Tibial nerve (tissue), 4 donors: ENCODE measurements at regions not wholly inside any gene's neighbourhood (a gene's known extent, or its start where the extent isn't known, plus 50 kb on each side); places are given as distances from the start of the nearest gene placed in this dataset.

Experiments used
- DNase-seq, 2 donors: peaks; one replicate each; pipeline ENCODE4 v3.0.0-alpha.2; 2019; ENCODE audit warnings: low spot score in 2 of 2
- H3K27ac ChIP-seq, 4 donors: fragments of 200-600 bp; sonication (generic) in 3 of 4; one replicate each; pipeline ENCODE4 v1.5.1; 2017 to 2019; ENCODE audit warnings: mild to moderate bottlenecking in 1 of 4
- H3K27me3 ChIP-seq, 2 donors: fragments of 200-600 bp; sonication (generic) in 1 of 2; one replicate each; pipeline versions ENCODE4 v1.5.1 to v1.6.0; 2017 to 2019
- H3K36me3 ChIP-seq, 3 donors: fragments of 200-600 bp; sonication (generic); one replicate each; pipeline ENCODE4 v1.5.1; 2018 to 2019
- H3K4me1 ChIP-seq, 4 donors: fragments of 200-600 bp; sonication (generic) in 3 of 4; one replicate each; pipeline ENCODE4 v1.5.1; 2017 to 2019
- H3K4me3 ChIP-seq, 4 donors: fragments of 200-600 bp; sonication (generic) in 3 of 4; one replicate each; pipeline ENCODE4 v1.5.1; 2017 to 2019; ENCODE audit warnings: mild to moderate bottlenecking in 1 of 4, moderate library complexity in 1 of 4
- H3K9me3 ChIP-seq, 4 donors: fragments of 200-600 bp; sonication (generic) in 3 of 4; one replicate each; pipeline ENCODE4 v1.5.1; 2017 to 2019
- EP300 ChIP-seq, 2 donors: sonication (generic); formaldehyde crosslinking; IDR thresholded peaks; one replicate each; pipeline ENCODE4 v1.6.1; 2017; ENCODE audit warnings: antibody characterized with exemption in 2 of 2, mild to moderate bottlenecking in 1 of 2
- POLR2A ChIP-seq, 2 donors: fragments of 450-650 bp; IDR thresholded peaks; one replicate each; pipeline ENCODE4 v1.6.1; 2017; ENCODE audit warnings: antibody characterized with exemption in 2 of 2, mild to moderate bottlenecking in 2 of 2, moderate library complexity in 2 of 2
- WGBS, 2 donors: methylation state at CpG; one replicate each; pipeline ENCODE4 v1.1.5; 2018; 5-methylcytosine and 5-hydroxymethylcytosine counted together
- TF ChIP-seq, protein P1 (sequence below), 5 experiments: fragments of 200-600 bp in 3 of 5; fragments of 450-650 bp in 2 of 5; sonication (generic) in 3 of 5; IDR thresholded peaks; one replicate each; pipeline ENCODE4 v1.5.1; 2016 to 2019; ENCODE audit warnings: antibody characterized with exemption in 5 of 5, mild to moderate bottlenecking in 3 of 5, moderate library complexity in 2 of 5

GRCh38 chr1:188251036-188251435 is 1422.3 kb downstream of the PLA2G4A start:
- Histone ChIP-seq H3K36me3 (no peaks in the 10 kb centered on the region), H3K4me3 (no peak overlapping the region), H3K27ac (no peak overlapping the region), H3K4me1 (no peaks in the 10 kb centered on the region), H3K9me3 (peaks cover 0 to 8% (median 0%) of the 10 kb centered on the region in 4 donors), H3K27me3 (no peaks in the 10 kb centered on the region)
- DNase-seq, result no peak
- 88 to 89% methylated on average over 1 of the region's 1 CpG for WGBS, 2 donors
- TF ChIP-seq, protein P1, sequence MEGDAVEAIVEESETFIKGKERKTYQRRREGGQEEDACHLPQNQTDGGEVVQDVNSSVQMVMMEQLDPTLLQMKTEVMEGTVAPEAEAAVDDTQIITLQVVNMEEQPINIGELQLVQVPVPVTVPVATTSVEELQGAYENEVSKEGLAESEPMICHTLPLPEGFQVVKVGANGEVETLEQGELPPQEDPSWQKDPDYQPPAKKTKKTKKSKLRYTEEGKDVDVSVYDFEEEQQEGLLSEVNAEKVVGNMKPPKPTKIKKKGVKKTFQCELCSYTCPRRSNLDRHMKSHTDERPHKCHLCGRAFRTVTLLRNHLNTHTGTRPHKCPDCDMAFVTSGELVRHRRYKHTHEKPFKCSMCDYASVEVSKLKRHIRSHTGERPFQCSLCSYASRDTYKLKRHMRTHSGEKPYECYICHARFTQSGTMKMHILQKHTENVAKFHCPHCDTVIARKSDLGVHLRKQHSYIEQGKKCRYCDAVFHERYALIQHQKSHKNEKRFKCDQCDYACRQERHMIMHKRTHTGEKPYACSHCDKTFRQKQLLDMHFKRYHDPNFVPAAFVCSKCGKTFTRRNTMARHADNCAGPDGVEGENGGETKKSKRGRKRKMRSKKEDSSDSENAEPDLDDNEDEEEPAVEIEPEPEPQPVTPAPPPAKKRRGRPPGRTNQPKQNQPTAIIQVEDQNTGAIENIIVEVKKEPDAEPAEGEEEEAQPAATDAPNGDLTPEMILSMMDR (IDR thresholded peaks at IDR 0.05), result no peak
- no peak for TF ChIP-seq EP300 (IDR thresholded peaks at IDR 0.05)
- no peak for TF ChIP-seq POLR2A (IDR thresholded peaks at IDR 0.05)

DNA sequence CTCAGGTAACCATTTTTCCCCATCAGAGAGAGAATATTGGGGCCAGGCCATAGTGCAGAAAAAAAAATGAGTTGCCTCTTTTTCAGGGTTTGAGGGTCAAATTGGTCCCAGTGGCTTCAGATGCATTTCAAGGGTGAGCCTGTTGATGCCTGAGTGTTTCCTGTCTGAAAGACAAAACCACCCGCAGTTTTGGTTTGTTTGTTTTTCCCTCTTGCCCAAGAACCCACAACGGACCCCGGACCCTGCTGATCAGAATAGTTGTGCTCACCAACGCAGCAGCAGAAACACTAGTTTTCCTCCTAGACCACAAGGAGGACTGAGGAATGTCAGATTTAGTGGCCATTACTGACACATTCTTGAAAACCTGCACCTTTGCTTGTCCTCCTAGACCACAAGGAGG is 1433.1 kb downstream of the PLA2G4A start:
- H3K36me3 ChIP-seq, result no peaks in the 10 kb centered on the region
- WGBS, 2 donors, result 80 to 91% methylated on average over 4 of the region's 4 CpGs
- no peak for TF ChIP-seq EP300 (IDR thresholded peaks at IDR 0.05)
- TF ChIP-seq, protein P1 (IDR thresholded peaks at IDR 0.05), result no peak
- H3K4me3 ChIP-seq, result no peak overlapping the region
- no peak overlapping the region for H3K27ac ChIP-seq
- no peak for DNase-seq
- H3K9me3 ChIP-seq, result peaks cover 0 to 22% (median 2%) of the 10 kb centered on the region in 4 donors
- H3K4me1 ChIP-seq, result no peaks in the 10 kb centered on the region
- H3K27me3 ChIP-seq, result no peaks in the 10 kb centered on the region

- 87 to 100% methylated on average over 1 of the region's 1 CpG for WGBS, 2 donors
- H3K36me3 ChIP-seq, result no peaks in the 10 kb centered on the region
- no peaks in the 10 kb centered on the region for H3K4me1 ChIP-seq
- TF ChIP-seq POLR2A (IDR thresholded peaks at IDR 0.05) (no peak), EP300 (IDR thresholded peaks at IDR 0.05) (no peak)
- H3K9me3 ChIP-seq, result no peaks in the 10 kb centered on the region
- no peaks in the 10 kb centered on the region for H3K27me3 ChIP-seq
- H3K27ac ChIP-seq, result no peak overlapping the region
- DNase-seq, result no peak
- no peak overlapping the region for H3K4me3 ChIP-seq
These were observed 1441.2 kb downstream of the PLA2G4A start for GRCh38 chr1:188269956-188270355.

DNA sequence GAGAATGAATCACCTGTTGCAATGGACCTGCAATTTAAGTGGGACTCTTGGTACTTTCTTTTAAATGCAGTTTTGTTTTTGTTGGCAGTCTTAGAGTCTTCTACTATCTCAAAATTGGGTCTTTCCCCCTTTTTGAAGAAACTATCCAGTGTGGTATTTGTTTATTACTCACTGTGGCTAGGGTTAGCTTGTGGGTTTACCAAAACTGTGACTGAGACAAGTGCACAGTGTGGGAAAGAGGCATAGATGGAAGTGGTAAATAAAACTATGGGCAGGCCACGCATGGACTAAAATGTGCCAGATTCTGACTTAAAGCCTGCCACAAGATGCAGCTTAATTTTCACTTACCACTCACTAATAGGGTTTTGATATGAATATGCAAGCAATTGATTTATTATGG is 1441.7 kb downstream of the PLA2G4A start:
- Histone ChIP-seq H3K27ac (no peak overlapping the region), H3K9me3 (no peaks in the 10 kb centered on the region), H3K4me3 (no peak overlapping the region), H3K36me3 (no peaks in the 10 kb centered on the region), H3K27me3 (no peaks in the 10 kb centered on the region), H3K4me1 (no peaks in the 10 kb centered on the region)
- TF ChIP-seq POLR2A (IDR thresholded peaks at IDR 0.05), result no peak
- no peak for TF ChIP-seq EP300 (IDR thresholded peaks at IDR 0.05)
- TF ChIP-seq, protein P1 (IDR thresholded peaks at IDR 0.05), result no peak
- WGBS, 2 donors, result 93 to 100% methylated on average over 1 of the region's 1 CpG
- no peak for DNase-seq

- TF ChIP-seq EP300 (IDR thresholded peaks at IDR 0.05) (no peak), POLR2A (IDR thresholded peaks at IDR 0.05) (no peak)
- TF ChIP-seq, protein P1 (IDR thresholded peaks at IDR 0.05), result no peak
- H3K36me3 ChIP-seq, result no peaks in the 10 kb centered on the region
- no peaks in the 10 kb centered on the region for H3K4me1 ChIP-seq
- H3K27me3 ChIP-seq, result no peaks in the 10 kb centered on the region
- no peaks in the 10 kb centered on the region for H3K9me3 ChIP-seq
- WGBS, 2 donors, result 96 to 97% methylated on average over 1 of the region's 1 CpG
- DNase-seq, result no peak
- no peak overlapping the region for H3K4me3 ChIP-seq
- H3K27ac ChIP-seq, result no peak overlapping the region
These were observed 1449.0 kb downstream of the PLA2G4A start for GRCh38 chr1:188277771-188278170.

- Histone ChIP-seq H3K27ac (no peak overlapping the region), H3K9me3 (no peaks in the 10 kb centered on the region), H3K27me3 (no peaks in the 10 kb centered on the region), H3K4me3 (no peak overlapping the region), H3K36me3 (no peaks in the 10 kb centered on the region), H3K4me1 (no peaks in the 10 kb centered on the region)
- TF ChIP-seq POLR2A (IDR thresholded peaks at IDR 0.05) (no peak), EP300 (IDR thresholded peaks at IDR 0.05) (no peak)
- TF ChIP-seq, protein P1 (IDR thresholded peaks at IDR 0.05), result no peak
- 49 to 55% methylated on average over 3 of the region's 3 CpGs for WGBS, 2 donors
- no peak for DNase-seq
These were observed 1453.2 kb downstream of the PLA2G4A start for GRCh38 chr1:188281921-188282320.
